Lower lobe of right lung (tissue), 2 donors: ENCODE measurements at regions not wholly inside any gene's neighbourhood (a gene's known extent, or its start where the extent isn't known, plus 50 kb on each side); places are given as distances from the start of the nearest gene placed in this dataset.
"Not testable (repeated sequence)": the region's sequence is repeated elsewhere in the genome, so short reads cannot be mapped to it uniquely, and the experiment has no call there.

Source experiments
- ATAC-seq, 2 donors: fragments of 200-7000 bp; cut with Tn5 transposase; one replicate each; pipeline ENCODE4 v1.9.1; 2020 to 2022; ENCODE audit warnings: mild to moderate bottlenecking in 2 of 2, moderate library complexity in 2 of 2
- DNase-seq: peaks from one replicate; pipeline ENCODE4 v3.0.0-alpha.2; 2020
- H3K27ac ChIP-seq: fragments of 200-600 bp; one replicate; pipeline ENCODE4 v1.8.0; 2022
- H3K27me3 ChIP-seq: fragments of 200-600 bp; one replicate; pipeline ENCODE4 v1.8.0; 2022; ENCODE audit warnings: low read depth
- H3K36me3 ChIP-seq: fragments of 200-600 bp; one replicate; pipeline ENCODE4 v1.8.0; 2022; ENCODE audit warnings: mild to moderate bottlenecking
- H3K4me1 ChIP-seq: fragments of 200-600 bp; one replicate; pipeline ENCODE4 v1.8.0; 2022
- H3K4me3 ChIP-seq: fragments of 200-600 bp; one replicate; pipeline ENCODE4 v1.8.0; 2022; ENCODE audit warnings: mild to moderate bottlenecking
- H3K9me3 ChIP-seq: fragments of 200-600 bp; one replicate; pipeline ENCODE4 v1.8.0; 2022
- CTCF ChIP-seq: fragments of 200-600 bp; IDR thresholded peaks from one replicate; pipeline ENCODE4 v1.8.0; 2022; ENCODE audit warnings: antibody characterized with exemption, mild to moderate bottlenecking
- intact Hi-C: fragments of 100-400 bp; cut with DNase I; formaldehyde crosslinking; loops from one replicate; pipeline ENCODE4 v1.11.0; 2022
- donor health status: DM: no; HTN: yes; CAD: no; lungs with severe emphysema.

- no peak for TF ChIP-seq CTCF
- Histone ChIP-seq H3K27ac (no peak overlapping the region), H3K4me1 (peaks cover 8% of the 10 kb centered on the region), H3K4me3 (no peak overlapping the region), H3K36me3 (no peaks in the 10 kb centered on the region), H3K27me3 (no peaks in the 10 kb centered on the region), H3K9me3 (no peaks in the 10 kb centered on the region)
- DNase-seq (no peak), ATAC-seq (no peak)
- intact Hi-C loops, result no loop called here
These were observed 52.9 kb downstream of the ZBTB9 start for GRCh38 chr6:33507261-33507660.

GRCh38 chr6:33508935-33509926 lies 54.9 kb downstream of the ZBTB9 start:
- Histone ChIP-seq H3K4me1 (peaks cover 8% of the 10 kb centered on the region), H3K36me3 (no peaks in the 10 kb centered on the region), H3K27ac (peak overlapping the region; percentile 51), H3K4me3 (peak overlapping the region; percentile 27), H3K9me3 (no peaks in the 10 kb centered on the region), H3K27me3 (no peaks in the 10 kb centered on the region)
- peak; percentile 43 to 46 for ATAC-seq
- DNase-seq, result peak; percentile 57
- intact Hi-C loops, result no loop called here
- TF ChIP-seq CTCF, result no peak

GRCh38 chr6:33513213-33513612 lies 58.8 kb downstream of the ZBTB9 start:
- ATAC-seq (no peak), DNase-seq (no peak)
- Histone ChIP-seq H3K36me3 (no peaks in the 10 kb centered on the region), H3K27me3 (no peaks in the 10 kb centered on the region), H3K4me1 (peaks cover 8% of the 10 kb centered on the region), H3K27ac (no peak overlapping the region), H3K4me3 (no peak overlapping the region), H3K9me3 (no peaks in the 10 kb centered on the region)
- no peak for TF ChIP-seq CTCF
- intact Hi-C loops, result no loop called here

GRCh38 chr6:33516726-33517125 lies 62.4 kb downstream of the ZBTB9 start:
- Histone ChIP-seq H3K4me1 (no peaks in the 10 kb centered on the region), H3K27me3 (no peaks in the 10 kb centered on the region), H3K27ac (no peak overlapping the region), H3K4me3 (no peak overlapping the region), H3K36me3 (no peaks in the 10 kb centered on the region), H3K9me3 (no peaks in the 10 kb centered on the region)
- TF ChIP-seq CTCF, result no peak
- intact Hi-C loops, result no loop called here
- ATAC-seq (no peak), DNase-seq (no peak)

GRCh38 chr6:33520636-33521488 lies 59.2 kb downstream of the BAK1 start:
- H3K27ac ChIP-seq, H3K36me3 ChIP-seq, DNase-seq, H3K4me3 ChIP-seq, intact Hi-C loops, H3K27me3 ChIP-seq, ATAC-seq, H3K4me1 ChIP-seq, H3K9me3 ChIP-seq: not testable (repeated sequence)
